GM23248 (cell line): ENCODE measurements at regions not wholly inside any gene's neighbourhood (a gene's known extent, or its start where the extent isn't known, plus 50 kb on each side); places are given as distances from the start of the nearest gene placed in this dataset.

Experiments
- EZH2 ChIP-seq: fragments of 200-600 bp; sonication (generic); IDR thresholded peaks from 2 replicates; pipeline ENCODE4 v1.6.1; 2018; ENCODE audit warnings: antibody characterized with exemption, mild to moderate bottlenecking; ENCODE audit not compliant: insufficient read depth, poor library complexity, severe bottlenecking
- EZH2phosphoT487 ChIP-seq: fragments of 200-600 bp; sonication (generic); IDR thresholded peaks from 2 replicates; pipeline ENCODE4 v1.6.1; 2018; ENCODE audit warnings: antibody characterized with exemption, moderate library complexity, mild to moderate bottlenecking, low read depth; ENCODE audit not compliant: insufficient read depth

- TF ChIP-seq EZH2phosphoT487 (no peak), EZH2 (no peak)
These were observed 245.9 kb upstream of the TNRC6C start for GRCh38 chr17:77712578-77712977.
